Left lung (tissue), 4 donors: ENCODE measurements at regions not wholly inside any gene's neighbourhood (a gene's known extent, or its start where the extent isn't known, plus 50 kb on each side); places are given as distances from the start of the nearest gene placed in this dataset.

Experiments used
- ATAC-seq: fragments of 200-7000 bp; cut with Tn5 transposase; one replicate; pipeline ENCODE4 v1.9.1; 2020; ENCODE audit warnings: moderate library complexity
- DNase-seq, 4 donors: peaks; one replicate each; pipeline ENCODE4 v3.0.0-alpha.2; 2013 to 2020
- H3K27ac ChIP-seq, 2 donors: fragments of 200-600 bp; sonication (generic) in 1 of 2; one replicate each; pipeline versions ENCODE4 v1.5.0 to v1.8.0; 2020 to 2021
- H3K27me3 ChIP-seq, 2 donors: fragments of 200-600 bp; sonication (generic) in 1 of 2; one replicate each; pipeline versions ENCODE4 v1.5.0 to v1.8.0; 2020 to 2021
- H3K36me3 ChIP-seq, 2 donors: fragments of 200-600 bp; sonication (generic) in 1 of 2; one replicate each; pipeline versions ENCODE4 v1.5.0 to v1.8.0; 2020 to 2021
- H3K4me1 ChIP-seq, 2 donors: fragments of 200-600 bp; one replicate each; pipeline ENCODE4 v1.8.0; 2021
- H3K4me3 ChIP-seq, 2 donors: fragments of 200-600 bp; sonication (generic) in 1 of 2; one replicate each; pipeline versions ENCODE4 v1.5.0 to v1.8.0; 2020 to 2021; ENCODE audit warnings: mild to moderate bottlenecking in 1 of 2
- H3K9me3 ChIP-seq, 2 donors: fragments of 200-600 bp; sonication (generic) in 1 of 2; one replicate each; pipeline versions ENCODE4 v1.5.0 to v1.8.0; 2020 to 2021
- intact Hi-C, 2 donors: fragments of 100-400 bp; cut with DNase I; formaldehyde crosslinking; loops; one replicate each; pipeline versions ENCODE4 v1.11.2 to v1.14.2; 2022
- TF ChIP-seq, protein P1 (sequence below), 2 donors: fragments of 200-600 bp; sonication (generic) in 1 of 2; IDR thresholded peaks; one replicate each; pipeline versions ENCODE4 v1.5.0 to v1.8.0; 2021; ENCODE audit warnings: antibody characterized with exemption in 2 of 2
- donor health status: DM: no; HTN: yes; CAD: no.
- donor health status: DM: no; HTN: no; CAD: no.

DNA sequence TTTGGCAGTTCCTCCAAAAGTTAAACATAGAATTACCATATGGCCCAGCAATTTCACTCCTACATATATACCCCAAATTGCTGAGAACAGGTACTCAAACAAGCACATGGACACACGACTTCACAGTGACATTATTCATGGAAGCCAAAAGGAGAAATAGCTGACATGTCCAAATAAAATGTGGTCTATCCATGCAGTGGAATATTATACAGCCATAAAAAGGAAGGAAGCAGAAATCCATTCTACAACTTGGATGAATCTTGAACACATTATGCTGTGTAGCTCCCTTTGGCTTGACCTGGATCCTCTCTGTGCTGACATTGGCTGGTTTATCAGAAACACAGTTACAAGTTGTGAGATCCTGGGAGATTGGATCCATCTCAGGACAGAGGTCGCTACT lies 370.9 kb upstream of the EEF2KMT start:
- H3K27ac ChIP-seq: no peak overlapping the region
- H3K9me3 ChIP-seq: peaks cover 0 to 6% of the 10 kb centered on the region in 2 donors
- TF ChIP-seq, protein P1, sequence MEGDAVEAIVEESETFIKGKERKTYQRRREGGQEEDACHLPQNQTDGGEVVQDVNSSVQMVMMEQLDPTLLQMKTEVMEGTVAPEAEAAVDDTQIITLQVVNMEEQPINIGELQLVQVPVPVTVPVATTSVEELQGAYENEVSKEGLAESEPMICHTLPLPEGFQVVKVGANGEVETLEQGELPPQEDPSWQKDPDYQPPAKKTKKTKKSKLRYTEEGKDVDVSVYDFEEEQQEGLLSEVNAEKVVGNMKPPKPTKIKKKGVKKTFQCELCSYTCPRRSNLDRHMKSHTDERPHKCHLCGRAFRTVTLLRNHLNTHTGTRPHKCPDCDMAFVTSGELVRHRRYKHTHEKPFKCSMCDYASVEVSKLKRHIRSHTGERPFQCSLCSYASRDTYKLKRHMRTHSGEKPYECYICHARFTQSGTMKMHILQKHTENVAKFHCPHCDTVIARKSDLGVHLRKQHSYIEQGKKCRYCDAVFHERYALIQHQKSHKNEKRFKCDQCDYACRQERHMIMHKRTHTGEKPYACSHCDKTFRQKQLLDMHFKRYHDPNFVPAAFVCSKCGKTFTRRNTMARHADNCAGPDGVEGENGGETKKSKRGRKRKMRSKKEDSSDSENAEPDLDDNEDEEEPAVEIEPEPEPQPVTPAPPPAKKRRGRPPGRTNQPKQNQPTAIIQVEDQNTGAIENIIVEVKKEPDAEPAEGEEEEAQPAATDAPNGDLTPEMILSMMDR (IDR thresholded peaks at IDR 0.05): no peak
- H3K4me1 ChIP-seq: no peaks in the 10 kb centered on the region
- ATAC-seq (no peak), DNase-seq (no peak)
- H3K36me3 ChIP-seq: no peaks in the 10 kb centered on the region
- no peak overlapping the region for H3K4me3 ChIP-seq
- H3K27me3 ChIP-seq: peaks cover 0 to 31% of the 10 kb centered on the region in 2 donors
- intact Hi-C loops: no loop called here

DNA sequence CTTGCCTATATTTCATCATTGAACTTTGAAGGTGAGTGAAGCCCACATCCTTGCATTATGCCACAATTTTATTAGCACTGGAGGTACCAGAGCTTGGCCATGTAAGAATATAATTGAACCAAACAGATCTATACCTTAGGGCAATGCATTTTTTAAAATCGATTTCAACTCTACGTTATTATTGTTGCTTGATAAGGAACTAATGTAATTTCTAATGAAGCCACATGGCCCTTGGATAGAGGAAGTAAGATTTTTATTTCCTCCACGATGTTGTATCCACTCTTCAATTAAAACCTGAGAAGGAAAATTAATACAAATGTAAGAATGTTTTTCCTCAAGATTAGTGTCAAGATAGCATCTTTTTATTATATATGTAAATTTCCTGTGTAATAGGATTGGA lies 370.0 kb upstream of the EEF2KMT start:
- TF ChIP-seq, protein P1 (IDR thresholded peaks at IDR 0.05): no peak
- Histone ChIP-seq H3K36me3 (no peaks in the 10 kb centered on the region), H3K4me3 (no peak overlapping the region), H3K9me3 (peaks cover 0 to 6% of the 10 kb centered on the region in 2 donors), H3K27me3 (peaks cover 0 to 22% of the 10 kb centered on the region in 2 donors), H3K4me1 (no peaks in the 10 kb centered on the region), H3K27ac (no peak overlapping the region)
- ATAC-seq (no peak), DNase-seq (no peak)
- intact Hi-C loops: no loop called here

- no peak for ATAC-seq
- TF ChIP-seq, protein P1 (IDR thresholded peaks at IDR 0.05): no peak
Measured at GRCh38 chr16:5466551-5466950, 369.0 kb upstream of the EEF2KMT start.

GRCh38 chr16:5465714-5466113 lies 368.1 kb upstream of the EEF2KMT start:
- TF ChIP-seq, protein P1 (IDR thresholded peaks at IDR 0.05): no peak
- Histone ChIP-seq H3K27me3 (peaks cover 0 to 4% of the 10 kb centered on the region in 2 donors), H3K4me1 (no peaks in the 10 kb centered on the region), H3K27ac (no peak overlapping the region), H3K4me3 (no peak overlapping the region), H3K36me3 (no peaks in the 10 kb centered on the region), H3K9me3 (peaks cover 0 to 6% of the 10 kb centered on the region in 2 donors)
- intact Hi-C loops: no loop called here
- ATAC-seq: no peak
- DNase-seq: no peak

More at GRCh38 chr16:5466551-5466950, 369.0 kb upstream of the EEF2KMT start:
- intact Hi-C loops: no loop called here
- Histone ChIP-seq H3K36me3 (no peaks in the 10 kb centered on the region), H3K9me3 (peaks cover 0 to 6% of the 10 kb centered on the region in 2 donors), H3K27ac (no peak overlapping the region), H3K4me1 (no peaks in the 10 kb centered on the region), H3K4me3 (no peak overlapping the region), H3K27me3 (peaks cover 0 to 12% of the 10 kb centered on the region in 2 donors)
- DNase-seq: no peak

GRCh38 chr16:5463820-5464219 lies 366.2 kb upstream of the EEF2KMT start:
- peaks cover 0 to 4% of the 10 kb centered on the region in 2 donors for H3K9me3 ChIP-seq
- H3K36me3 ChIP-seq: no peaks in the 10 kb centered on the region
- H3K27me3 ChIP-seq: no peaks in the 10 kb centered on the region
- ATAC-seq: no peak
- intact Hi-C loops: no loop called here
- no peak overlapping the region for H3K4me3 ChIP-seq
- no peaks in the 10 kb centered on the region for H3K4me1 ChIP-seq
- DNase-seq: no peak
- TF ChIP-seq, protein P1 (IDR thresholded peaks at IDR 0.05): no peak
- H3K27ac ChIP-seq: no peak overlapping the region
